T-helper 2 cell treated with Interferon-gamma antibody and Interleukin-4, amounts not matched to agents 100 ng/mL and 5 ng/mL, for 36 hours (primary cell): ENCODE measurements at regions not wholly inside any gene's neighbourhood (a gene's known extent, or its start where the extent isn't known, plus 50 kb on each side); places are given as distances from the start of the nearest gene placed in this dataset.
"Not testable (repeated sequence)": the region's sequence is repeated elsewhere in the genome, so short reads cannot be mapped to it uniquely, and the experiment has no call there.

Experiments
- intact Hi-C: fragments of 100-400 bp; cut with micrococcal nuclease; formaldehyde crosslinking; loops from one replicate; pipeline ENCODE4 v1.15.1; 2023

GRCh38 chr5:162785673-162786072 lies 651.7 kb upstream of the CCNG1 start:
- intact Hi-C loops, result no loop called here

- intact Hi-C loops, result no loop called here
These were observed 651.2 kb upstream of the CCNG1 start for GRCh38 chr5:162786234-162786633.

- intact Hi-C loops, result no loop called here
These were observed 640.9 kb upstream of the CCNG1 start for GRCh38 chr5:162796507-162796906.

GRCh38 chr5:162800301-162800700 lies 637.1 kb upstream of the CCNG1 start:
- intact Hi-C loops, result no loop called here

- intact Hi-C loops, result no loop called here
These were observed 636.2 kb upstream of the CCNG1 start for GRCh38 chr5:162801235-162801634.

GRCh38 chr5:162806195-162806594 lies 631.2 kb upstream of the CCNG1 start:
- intact Hi-C loops, result no loop called here

- intact Hi-C loops, result no loop called here
These were observed 626.3 kb upstream of the CCNG1 start for GRCh38 chr5:162811071-162811470.

GRCh38 chr5:162816816-162817215 lies 620.6 kb upstream of the CCNG1 start:
- intact Hi-C loops, result no loop called here

GRCh38 chr5:162817364-162817763 lies 620.0 kb upstream of the CCNG1 start:
- intact Hi-C loops, result no loop called here

GRCh38 chr5:162821664-162822063 lies 615.7 kb upstream of the CCNG1 start:
- intact Hi-C loops, result not testable (repeated sequence)

- intact Hi-C loops, result no loop called here
These were observed 613.0 kb upstream of the CCNG1 start for GRCh38 chr5:162824360-162824759.

GRCh38 chr5:162837155-162837554 lies 600.2 kb upstream of the CCNG1 start:
- intact Hi-C loops, result no loop called here

- intact Hi-C loops, result no loop called here
These were observed 594.7 kb upstream of the CCNG1 start for GRCh38 chr5:162842727-162843126.

- intact Hi-C loops, result no loop called here
These were observed 585.3 kb upstream of the CCNG1 start for GRCh38 chr5:162852134-162852533.

GRCh38 chr5:162858770-162859169 lies 578.6 kb upstream of the CCNG1 start:
- intact Hi-C loops, result no loop called here

GRCh38 chr5:162870966-162871365 lies 566.4 kb upstream of the CCNG1 start:
- intact Hi-C loops, result no loop called here

- intact Hi-C loops, result no loop called here
These were observed 554.8 kb upstream of the CCNG1 start for GRCh38 chr5:162882629-162883028.

- intact Hi-C loops, result no loop called here
These were observed 550.7 kb upstream of the CCNG1 start for GRCh38 chr5:162886717-162887116.

- intact Hi-C loops, result no loop called here
These were observed 549.1 kb upstream of the CCNG1 start for GRCh38 chr5:162888268-162888667.

GRCh38 chr5:162911873-162912272 lies 525.5 kb upstream of the CCNG1 start:
- intact Hi-C loops, result no loop called here

GRCh38 chr5:162916368-162916767 lies 521.0 kb upstream of the CCNG1 start:
- intact Hi-C loops, result no loop called here

GRCh38 chr5:162929104-162929503 lies 508.3 kb upstream of the CCNG1 start:
- intact Hi-C loops, result no loop called here

- intact Hi-C loops, result no loop called here
These were observed 505.9 kb upstream of the CCNG1 start for GRCh38 chr5:162931501-162931900.

GRCh38 chr5:162939991-162940390 lies 497.4 kb upstream of the CCNG1 start:
- intact Hi-C loops, result no loop called here
